ENCODE measurements at regions not wholly inside any gene's neighbourhood (a gene's known extent, or its start where the extent isn't known, plus 50 kb on each side); places are given as distances from the start of the nearest gene placed in this dataset.

GRCh38 chr6:145277358-145278086, 457.8 kb downstream of the EPM2A start:
- no peaks in the 10 kb centered on the region for H3K79me2 ChIP-seq (ENCODE audit: control insufficient read depth, low read length)
- TF ChIP-seq CTCF (IDR thresholded peaks at IDR 0.05; ENCODE audit: low read depth, low read length, poor library complexity, severe bottlenecking), result no peak
- TF ChIP-seq EZH2phosphoT487 (IDR thresholded peaks at IDR 0.05; ENCODE audit: borderline replicate concordance, low read length), result no peak
- H3K9me2 ChIP-seq (replicated peaks; ENCODE audit: control insufficient read depth, low read length), result no peaks in the 10 kb centered on the region

GRCh38 chr6:145278163-145278807, 457.0 kb downstream of the EPM2A start:
- Histone ChIP-seq H3K27me3 (ENCODE audit: control insufficient read depth, low read length) (no peaks in the 10 kb centered on the region), H3K9me2 (replicated peaks; ENCODE audit: control insufficient read depth, low read length) (no peaks in the 10 kb centered on the region), H3F3A (ENCODE audit: control insufficient read depth, insufficient read depth) (no peaks in the 10 kb centered on the region), H4K20me1 (ENCODE audit: control insufficient read depth, insufficient read depth, low read depth, low read length) (no peaks in the 10 kb centered on the region), H3K27ac (ENCODE audit: low read depth, low read length) (no peak overlapping the region), H3K9me3 (ENCODE audit: control insufficient read depth, insufficient read depth, low read length) (no peaks in the 10 kb centered on the region), H3K36me3 (ENCODE audit: control insufficient read depth, low read length) (no peaks in the 10 kb centered on the region), H3K4me1 (ENCODE audit: control insufficient read depth, low read length) (no peaks in the 10 kb centered on the region), H3K79me2 (ENCODE audit: control insufficient read depth, low read length) (no peaks in the 10 kb centered on the region), H3K4me2 (ENCODE audit: low read length) (no peak overlapping the region), H3K4me3 (ENCODE audit: low read length) (no peak overlapping the region)
- TF ChIP-seq CTCF (IDR thresholded peaks at IDR 0.05; ENCODE audit: low read depth, low read length, poor library complexity, severe bottlenecking), result no peak
- no peak for TF ChIP-seq EZH2phosphoT487 (IDR thresholded peaks at IDR 0.05; ENCODE audit: borderline replicate concordance, low read length)

More at GRCh38 chr6:145277358-145278086, 457.8 kb downstream of the EPM2A start:
- H3K27me3 ChIP-seq (ENCODE audit: control insufficient read depth, low read length), result no peaks in the 10 kb centered on the region
- no peaks in the 10 kb centered on the region for H3K4me1 ChIP-seq (ENCODE audit: control insufficient read depth, low read length)
- no peaks in the 10 kb centered on the region for H3K9me3 ChIP-seq (ENCODE audit: control insufficient read depth, insufficient read depth, low read length)
- no peaks in the 10 kb centered on the region for H4K20me1 ChIP-seq (ENCODE audit: control insufficient read depth, insufficient read depth, low read depth, low read length)
- H3K36me3 ChIP-seq (ENCODE audit: control insufficient read depth, low read length), result no peaks in the 10 kb centered on the region
- H3K4me3 ChIP-seq (ENCODE audit: low read length), result no peak overlapping the region
- no peak overlapping the region for H3K27ac ChIP-seq (ENCODE audit: low read depth, low read length)
- no peak overlapping the region for H3K4me2 ChIP-seq (ENCODE audit: low read length)
- no peaks in the 10 kb centered on the region for H3F3A ChIP-seq (ENCODE audit: control insufficient read depth, insufficient read depth)

DNA sequence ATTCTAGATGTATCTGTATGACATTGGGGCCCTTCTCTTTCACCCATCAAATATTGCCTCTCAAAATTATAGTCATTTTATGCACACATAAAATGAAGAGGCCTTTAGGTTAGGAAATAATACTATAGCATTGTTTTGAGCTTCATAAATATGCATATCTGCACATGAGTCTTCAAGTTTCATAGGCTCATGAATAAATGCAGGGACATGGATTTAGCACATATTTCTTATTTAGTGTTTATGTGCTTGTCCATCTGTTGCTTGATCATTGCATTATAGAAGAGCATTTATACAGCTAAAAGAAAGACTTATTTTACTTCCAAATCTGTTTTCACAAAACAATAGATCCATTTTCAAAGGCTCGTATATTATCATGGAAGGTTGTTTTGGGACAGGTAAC, 455.8 kb downstream of the EPM2A start:
- no peaks in the 10 kb centered on the region for H3K9me3 ChIP-seq (ENCODE audit: control insufficient read depth, insufficient read depth, low read length)
- H3K4me2 ChIP-seq (ENCODE audit: low read length), result no peak overlapping the region
- H3K27ac ChIP-seq (ENCODE audit: low read depth, low read length), result no peak overlapping the region
- H3K9me2 ChIP-seq (replicated peaks; ENCODE audit: control insufficient read depth, low read length), result no peaks in the 10 kb centered on the region
- no peaks in the 10 kb centered on the region for H4K20me1 ChIP-seq (ENCODE audit: control insufficient read depth, insufficient read depth, low read depth, low read length)
- H3K27me3 ChIP-seq (ENCODE audit: control insufficient read depth, low read length), result no peaks in the 10 kb centered on the region
- H3K79me2 ChIP-seq (ENCODE audit: control insufficient read depth, low read length), result no peaks in the 10 kb centered on the region
- TF ChIP-seq EZH2phosphoT487 (IDR thresholded peaks at IDR 0.05; ENCODE audit: borderline replicate concordance, low read length), result no peak
- TF ChIP-seq CTCF (IDR thresholded peaks at IDR 0.05; ENCODE audit: low read depth, low read length, poor library complexity, severe bottlenecking), result no peak
- H3K4me3 ChIP-seq (ENCODE audit: low read length), result no peak overlapping the region
- no peaks in the 10 kb centered on the region for H3K4me1 ChIP-seq (ENCODE audit: control insufficient read depth, low read length)
- H3F3A ChIP-seq (ENCODE audit: control insufficient read depth, insufficient read depth), result no peaks in the 10 kb centered on the region
- no peaks in the 10 kb centered on the region for H3K36me3 ChIP-seq (ENCODE audit: control insufficient read depth, low read length)
